Vagina (tissue), 2 donors: ENCODE measurements at regions not wholly inside any gene's neighbourhood (a gene's known extent, or its start where the extent isn't known, plus 50 kb on each side); places are given as distances from the start of the nearest gene placed in this dataset.

Experiments
- POLR2A ChIP-seq, 2 donors: fragments of 450-650 bp; IDR thresholded peaks; one replicate each; pipeline ENCODE4 v1.6.1; 2017; ENCODE audit warnings: antibody characterized with exemption in 2 of 2, mild to moderate bottlenecking in 2 of 2, moderate library complexity in 2 of 2
- POLR2AphosphoS5 ChIP-seq, 2 donors: sonication (generic); formaldehyde crosslinking; IDR thresholded peaks; one replicate each; pipeline ENCODE4 v1.9.0; 2017; ENCODE audit warnings: antibody characterized with exemption in 2 of 2, mild to moderate bottlenecking in 2 of 2, low read depth in 1 of 2; ENCODE audit not compliant: insufficient read depth in 1 of 2
- TF ChIP-seq, protein P1 (sequence below), 3 experiments: fragments of 450-650 bp in 2 of 3; fragments of 200-600 bp in 1 of 3; sonication (generic) in 1 of 3; IDR thresholded peaks; one replicate each; pipeline ENCODE4 v1.5.1; 2017 to 2019; ENCODE audit warnings: antibody characterized with exemption in 3 of 3, mild to moderate bottlenecking in 2 of 3, moderate library complexity in 2 of 3

DNA sequence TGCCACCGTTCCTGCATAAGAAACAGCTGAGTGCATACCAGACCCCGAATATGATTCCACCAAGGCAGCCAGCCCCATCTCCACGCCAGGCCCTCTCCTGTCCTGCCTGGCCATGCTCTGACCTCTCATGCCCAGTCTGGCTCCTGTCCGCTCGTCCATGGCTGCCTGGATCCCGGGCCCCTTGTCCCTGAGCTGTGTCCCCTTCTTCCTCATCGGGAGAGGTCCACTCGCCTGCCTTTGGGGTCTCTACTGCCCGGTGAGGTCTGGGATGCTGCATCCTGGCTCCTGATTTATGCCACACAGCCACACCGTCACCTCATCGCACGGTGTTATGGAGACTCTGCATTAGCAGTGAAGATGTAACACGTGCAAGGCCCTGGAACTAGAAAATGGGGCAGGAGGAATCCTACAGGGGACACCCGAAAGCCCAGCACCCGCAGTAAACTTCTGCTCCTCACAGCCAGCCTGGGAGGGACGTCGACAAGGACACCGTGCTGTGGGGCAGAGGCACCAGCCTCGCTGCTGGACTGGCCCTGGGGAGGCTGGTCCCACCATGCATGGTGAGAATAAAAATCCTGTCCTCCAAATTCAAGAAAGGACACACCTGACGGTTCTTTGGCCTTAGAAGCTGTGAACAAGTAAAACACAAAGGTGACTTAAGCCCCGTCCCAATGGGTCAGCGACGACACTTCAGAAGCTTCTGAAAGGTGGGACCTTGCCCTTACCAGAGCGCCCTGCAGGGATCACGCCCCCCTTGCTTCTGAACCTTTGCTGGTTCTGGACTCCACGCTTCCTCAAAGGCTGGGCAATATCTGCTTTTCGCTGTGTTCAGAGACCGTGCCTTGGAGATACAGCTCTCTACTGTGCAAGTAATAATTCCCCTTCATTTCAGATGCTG lies 103.0 kb downstream of the DLL1 start:
- TF ChIP-seq, protein P1, sequence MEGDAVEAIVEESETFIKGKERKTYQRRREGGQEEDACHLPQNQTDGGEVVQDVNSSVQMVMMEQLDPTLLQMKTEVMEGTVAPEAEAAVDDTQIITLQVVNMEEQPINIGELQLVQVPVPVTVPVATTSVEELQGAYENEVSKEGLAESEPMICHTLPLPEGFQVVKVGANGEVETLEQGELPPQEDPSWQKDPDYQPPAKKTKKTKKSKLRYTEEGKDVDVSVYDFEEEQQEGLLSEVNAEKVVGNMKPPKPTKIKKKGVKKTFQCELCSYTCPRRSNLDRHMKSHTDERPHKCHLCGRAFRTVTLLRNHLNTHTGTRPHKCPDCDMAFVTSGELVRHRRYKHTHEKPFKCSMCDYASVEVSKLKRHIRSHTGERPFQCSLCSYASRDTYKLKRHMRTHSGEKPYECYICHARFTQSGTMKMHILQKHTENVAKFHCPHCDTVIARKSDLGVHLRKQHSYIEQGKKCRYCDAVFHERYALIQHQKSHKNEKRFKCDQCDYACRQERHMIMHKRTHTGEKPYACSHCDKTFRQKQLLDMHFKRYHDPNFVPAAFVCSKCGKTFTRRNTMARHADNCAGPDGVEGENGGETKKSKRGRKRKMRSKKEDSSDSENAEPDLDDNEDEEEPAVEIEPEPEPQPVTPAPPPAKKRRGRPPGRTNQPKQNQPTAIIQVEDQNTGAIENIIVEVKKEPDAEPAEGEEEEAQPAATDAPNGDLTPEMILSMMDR (IDR thresholded peaks at IDR 0.05): no peak
- TF ChIP-seq POLR2AphosphoS5 (IDR thresholded peaks at IDR 0.05; ENCODE audit: insufficient read depth in 1 of 2, low read depth in 1 of 2) (no peak), POLR2A (IDR thresholded peaks at IDR 0.05) (no peak)
